ENCODE measurements at regions not wholly inside any gene's neighbourhood (a gene's known extent, or its start where the extent isn't known, plus 50 kb on each side); places are given as distances from the start of the nearest gene placed in this dataset.
A peak's percentile ranks its signal among the peaks of the same experiment; 100 is the strongest.

DNA sequence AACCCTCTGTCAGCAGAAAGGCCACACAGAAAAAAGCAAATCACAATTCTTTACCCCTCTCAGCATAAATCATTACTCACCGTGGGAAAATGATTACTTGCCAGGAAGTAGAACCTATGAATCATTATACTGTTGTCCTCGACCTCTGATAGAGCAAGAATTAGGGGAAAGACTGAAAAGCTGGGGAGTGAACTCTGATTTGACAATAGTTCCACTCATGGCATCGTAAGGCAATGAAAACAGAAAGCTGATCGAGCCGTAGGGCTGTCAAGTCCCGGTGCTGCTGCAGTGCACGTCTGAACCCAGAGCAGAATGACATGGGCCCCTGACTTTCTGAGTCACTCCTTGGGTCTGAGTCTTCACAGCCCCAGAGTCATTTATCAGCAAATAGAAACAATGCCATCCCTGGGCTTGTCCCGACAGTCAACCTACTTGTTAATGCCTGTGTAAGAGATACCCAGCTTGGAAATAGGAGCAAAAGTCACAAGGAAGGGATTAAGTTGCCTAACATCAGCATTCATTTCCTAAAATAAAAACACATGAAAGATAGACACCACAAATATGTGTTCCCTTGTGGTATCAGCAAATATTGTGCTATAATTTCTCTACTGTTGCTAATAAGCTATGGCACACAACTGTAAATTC is 224.8 kb upstream of the MARCKS start:
- peak; percentile 33 for DNase-seq (ENCODE audit: low spot score)
- TF ChIP-seq, protein P1, sequence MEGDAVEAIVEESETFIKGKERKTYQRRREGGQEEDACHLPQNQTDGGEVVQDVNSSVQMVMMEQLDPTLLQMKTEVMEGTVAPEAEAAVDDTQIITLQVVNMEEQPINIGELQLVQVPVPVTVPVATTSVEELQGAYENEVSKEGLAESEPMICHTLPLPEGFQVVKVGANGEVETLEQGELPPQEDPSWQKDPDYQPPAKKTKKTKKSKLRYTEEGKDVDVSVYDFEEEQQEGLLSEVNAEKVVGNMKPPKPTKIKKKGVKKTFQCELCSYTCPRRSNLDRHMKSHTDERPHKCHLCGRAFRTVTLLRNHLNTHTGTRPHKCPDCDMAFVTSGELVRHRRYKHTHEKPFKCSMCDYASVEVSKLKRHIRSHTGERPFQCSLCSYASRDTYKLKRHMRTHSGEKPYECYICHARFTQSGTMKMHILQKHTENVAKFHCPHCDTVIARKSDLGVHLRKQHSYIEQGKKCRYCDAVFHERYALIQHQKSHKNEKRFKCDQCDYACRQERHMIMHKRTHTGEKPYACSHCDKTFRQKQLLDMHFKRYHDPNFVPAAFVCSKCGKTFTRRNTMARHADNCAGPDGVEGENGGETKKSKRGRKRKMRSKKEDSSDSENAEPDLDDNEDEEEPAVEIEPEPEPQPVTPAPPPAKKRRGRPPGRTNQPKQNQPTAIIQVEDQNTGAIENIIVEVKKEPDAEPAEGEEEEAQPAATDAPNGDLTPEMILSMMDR (IDR thresholded peaks at IDR 0.05; ENCODE audit: extremely low read depth, missing control alignments) = no peak

DNA sequence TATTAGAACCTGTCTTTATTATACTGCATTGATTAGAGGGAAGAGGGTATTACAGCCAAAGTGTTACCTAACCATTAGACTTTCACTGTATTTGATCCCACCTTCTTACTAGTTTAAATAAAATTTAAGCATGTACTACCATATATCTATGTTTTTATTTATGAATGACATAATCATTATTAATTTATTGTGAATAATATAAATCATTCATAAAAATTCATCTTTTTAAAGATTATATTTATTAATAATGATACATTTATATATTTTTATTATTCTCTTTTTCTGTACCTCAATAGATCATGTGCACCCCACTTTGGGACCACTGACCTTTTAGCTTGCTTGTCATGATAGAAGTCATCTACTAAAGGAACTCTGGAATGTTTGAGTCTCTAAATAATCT is 223.5 kb upstream of the MARCKS start:
- no peak for DNase-seq (ENCODE audit: low spot score)
- TF ChIP-seq, protein P1 (IDR thresholded peaks at IDR 0.05; ENCODE audit: extremely low read depth, missing control alignments) = no peak

DNA sequence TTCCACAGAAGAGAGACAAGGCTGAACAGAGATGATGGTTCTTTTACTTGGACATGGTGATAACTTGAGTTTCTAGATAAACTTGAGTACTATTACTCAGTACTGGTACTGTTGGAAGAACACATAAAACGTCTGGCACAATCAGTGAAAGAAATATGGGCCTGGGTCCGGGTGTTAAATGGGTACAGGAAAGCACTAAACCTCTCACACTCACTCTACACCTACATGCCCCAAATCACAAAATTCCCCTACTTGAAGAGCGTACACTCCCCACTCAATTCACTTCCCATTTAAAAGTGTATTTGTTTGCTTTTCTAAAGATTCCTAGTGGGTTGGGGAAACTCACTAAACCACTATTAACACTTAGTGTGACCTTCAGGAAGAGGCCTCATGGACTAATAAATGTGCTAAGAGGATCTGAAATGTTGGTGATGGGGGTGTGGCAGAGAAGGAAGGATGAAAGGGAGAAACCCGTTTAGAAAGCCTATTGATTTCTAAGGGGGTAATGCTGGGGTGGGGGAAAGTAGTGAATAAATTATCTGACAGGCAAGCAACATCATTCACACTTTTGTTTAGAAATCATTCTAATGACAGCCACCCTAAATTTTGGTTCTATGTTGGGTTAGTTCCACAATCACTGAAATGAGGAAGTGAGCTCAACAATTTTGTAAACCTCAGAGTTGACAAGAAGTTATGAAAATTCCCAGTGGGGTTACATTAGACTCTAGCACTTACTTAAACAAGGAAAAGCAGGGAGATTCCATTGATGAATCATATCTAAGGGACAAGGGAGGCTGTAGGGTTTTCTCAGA is 222.6 kb upstream of the MARCKS start:
- peak; percentile 34 for DNase-seq (ENCODE audit: low spot score)
- TF ChIP-seq, protein P1 (IDR thresholded peaks at IDR 0.05; ENCODE audit: extremely low read depth, missing control alignments) = no peak

DNA sequence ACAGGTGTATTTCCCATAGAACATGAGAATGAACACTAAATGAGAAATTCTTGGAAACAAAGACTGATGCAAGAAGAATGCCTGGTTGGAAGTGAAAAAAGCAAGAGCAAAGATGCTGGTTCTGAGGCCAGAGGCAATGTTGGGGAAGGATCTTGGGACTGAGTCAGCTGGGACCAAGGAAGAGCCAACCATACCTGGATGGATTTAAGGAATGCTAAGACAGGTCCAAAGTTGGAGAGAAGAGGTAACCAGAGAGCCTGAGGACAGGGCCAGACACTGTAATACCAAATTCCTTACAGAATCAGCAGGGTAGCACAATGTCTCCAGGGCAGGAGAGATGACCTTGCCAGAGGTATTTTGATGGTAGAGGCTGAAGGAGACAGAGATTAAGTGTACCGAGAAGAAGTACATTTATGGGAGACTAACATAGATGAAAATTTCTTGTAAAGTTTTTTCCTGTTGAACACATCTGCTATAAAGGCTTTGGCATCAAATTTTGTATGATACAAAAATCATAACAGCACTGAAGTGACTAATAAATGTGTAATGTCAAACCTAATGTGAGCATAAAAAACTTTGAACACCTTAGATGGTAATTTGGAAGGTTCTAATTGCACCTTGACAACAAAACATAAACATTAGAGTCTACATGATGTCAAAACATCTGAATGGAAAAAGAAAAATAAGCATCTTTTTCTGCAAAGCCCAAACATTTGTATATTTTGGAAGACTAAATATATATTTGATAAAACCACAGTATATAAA is 221.7 kb upstream of the MARCKS start:
- TF ChIP-seq, protein P1 (IDR thresholded peaks at IDR 0.05; ENCODE audit: extremely low read depth, missing control alignments) = no peak
- no peak for DNase-seq (ENCODE audit: low spot score)

DNA sequence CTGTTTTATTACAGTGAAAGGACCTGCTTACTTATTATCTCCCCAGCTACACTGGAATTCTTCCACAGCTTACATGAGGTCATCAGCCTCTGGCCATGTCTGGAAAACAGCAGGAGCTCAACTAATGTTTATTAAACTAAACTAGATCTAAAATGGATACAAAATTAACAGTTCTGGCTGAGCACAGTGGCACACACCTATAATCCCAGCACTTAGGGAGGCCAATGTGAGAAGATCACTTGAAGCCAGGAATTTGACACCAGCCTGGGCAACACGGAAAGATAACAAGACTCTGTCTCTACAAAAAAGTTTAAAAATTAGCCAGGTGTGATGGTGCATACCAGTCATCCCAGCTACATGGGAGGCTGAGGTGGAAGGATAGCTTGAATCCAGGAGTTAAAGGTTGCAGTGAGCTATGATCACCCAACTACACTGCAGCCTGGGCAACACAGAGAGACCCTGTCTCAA is 220.8 kb upstream of the MARCKS start:
- no peak for DNase-seq (ENCODE audit: low spot score)
- TF ChIP-seq, protein P1 (IDR thresholded peaks at IDR 0.05; ENCODE audit: extremely low read depth, missing control alignments) = no peak

DNA sequence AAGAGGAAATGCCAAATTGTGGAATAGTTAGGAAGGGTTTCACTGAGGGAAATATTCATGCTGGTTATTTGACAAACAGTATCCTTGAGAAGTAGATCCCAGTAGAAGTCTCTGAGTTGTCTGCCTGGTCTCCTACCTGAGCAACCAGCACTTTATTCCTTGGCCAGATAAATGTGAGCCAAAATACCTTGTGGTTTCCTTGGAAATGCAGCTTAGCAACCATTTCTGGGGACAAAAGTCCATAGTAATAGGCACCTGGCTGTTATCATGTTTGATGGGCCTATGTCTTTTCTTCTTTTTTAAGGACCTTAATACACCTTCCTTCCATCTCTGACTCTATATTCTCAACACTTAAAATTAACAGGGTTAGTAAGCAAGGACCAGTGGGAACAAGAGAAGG is 217.1 kb upstream of the MARCKS start:
- TF ChIP-seq, protein P1 (IDR thresholded peaks at IDR 0.05; ENCODE audit: extremely low read depth, missing control alignments) = no peak
- no peak for DNase-seq (ENCODE audit: low spot score)

All from GM20000 (cell line).